OCI-LY7 (cell line): ENCODE measurements at regions not wholly inside any gene's neighbourhood (a gene's known extent, or its start where the extent isn't known, plus 50 kb on each side); places are given as distances from the start of the nearest gene placed in this dataset.

Experiments used
- BruUV-seq: library from RNA; stranded (reverse); fragments of 400-500 nt; replicated peaks from 2 replicates; lab custom pipeline; 2021; lab: Mats Ljungman, UMichigan
- CTCF ChIA-PET: fragments of 300-600 bp; sonication (Branson Sonifier 250); formaldehyde crosslinking; loops from one replicate; lab custom pipeline; 2022; ENCODE audit warnings: antibody characterized with exemption; ENCODE audit not compliant: unreplicated experiment; lab: Charles Lee
- POLR2A ChIA-PET: fragments of 300-600 bp; sonication (Branson Sonifier 250); formaldehyde crosslinking; loops from one replicate; lab custom pipeline; 2022; ENCODE audit warnings: antibody characterized with exemption; lab: Charles Lee
- DNase-seq: peaks from one replicate; pipeline ENCODE4 v3.0.0-alpha.2; 2015; ENCODE audit warnings: low spot score
- H2AFZ ChIP-seq: fragments of 200-600 bp; sonication (generic), shearing (Covaris generic); 2 replicates; pipeline ENCODE4 v1.6.1; 2014; ENCODE audit warnings: mild to moderate bottlenecking, antibody characterized with exemption, low read length, moderate library complexity
- H3K27ac ChIP-seq: fragments of 200-600 bp; sonication (generic); 2 replicates; pipeline ENCODE4 v1.5.1; 2014; ENCODE audit warnings: mixed run types, low read depth, mild to moderate bottlenecking, moderate library complexity, low read length, inconsistent platforms; ENCODE audit not compliant: poor library complexity, severe bottlenecking
- H3K36me3 ChIP-seq: fragments of 200-600 bp; sonication (generic); 2 replicates; pipeline ENCODE4 v1.6.1; 2014; ENCODE audit warnings: mild to moderate bottlenecking, antibody characterized with exemption, low read length, moderate library complexity, mixed read lengths; ENCODE audit not compliant: insufficient read depth
- H3K4me1 ChIP-seq: fragments of 200-600 bp; sonication (generic); 2 replicates; pipeline ENCODE4 v1.5.1; 2014; ENCODE audit warnings: mild to moderate bottlenecking, low read length; ENCODE audit not compliant: insufficient read depth, poor library complexity, severe bottlenecking
- H3K4me2 ChIP-seq: fragments of 200-600 bp; sonication (generic); 2 replicates; pipeline ENCODE4 v1.6.1; 2014; ENCODE audit warnings: mild to moderate bottlenecking, low read length
- H3K4me3 ChIP-seq: fragments of 200-600 bp; sonication (generic); 2 replicates; pipeline ENCODE4 v1.5.1; 2014; ENCODE audit warnings: mild to moderate bottlenecking, low read depth, low read length; ENCODE audit not compliant: poor library complexity, severe bottlenecking
- H3K79me2 ChIP-seq: fragments of 200-600 bp; sonication (generic); 2 replicates; pipeline ENCODE4 v1.6.1; 2016; ENCODE audit warnings: low read depth, mild to moderate bottlenecking, low read length, moderate library complexity, mixed read lengths; ENCODE audit not compliant: insufficient read depth
- H3K9me2 ChIP-seq: fragments of 200-600 bp; sonication (generic); 2 replicates; pipeline ENCODE4 v1.6.1; 2016; ENCODE audit warnings: mild to moderate bottlenecking, low read length, mixed read lengths; ENCODE audit not compliant: insufficient read depth
- H3K9me3 ChIP-seq: fragments of 200-600 bp; sonication (generic); 2 replicates; pipeline ENCODE4 v1.6.1; 2014; ENCODE audit warnings: mild to moderate bottlenecking, mixed run types, low read length, mixed read lengths
- H4K20me1 ChIP-seq: fragments of 200-600 bp; sonication (generic); 2 replicates; pipeline ENCODE4 v1.6.1; 2014; ENCODE audit warnings: mild to moderate bottlenecking, antibody characterized with exemption, low read length, moderate library complexity, mixed read lengths; ENCODE audit not compliant: insufficient read depth
- EZH2phosphoT487 ChIP-seq: fragments of 200-600 bp; sonication (generic); IDR thresholded peaks from 2 replicates; pipeline ENCODE4 v1.6.1; 2018; ENCODE audit warnings: low read depth, borderline replicate concordance, mild to moderate bottlenecking, mixed run types, antibody characterized with exemption, low read length, moderate library complexity, mixed read lengths
- intact Hi-C: fragments of 100-400 bp; cut with micrococcal nuclease; formaldehyde crosslinking; loops from one replicate; pipeline ENCODE4 v1.10.0; 2022; ENCODE audit not compliant: unreplicated experiment
- TF ChIP-seq, protein P1 (sequence below): fragments of 200-600 bp; sonication (generic); conservative IDR thresholded peaks from 2 replicates; pipeline ENCODE4 v1.5.1; 2014; ENCODE audit warnings: mild to moderate bottlenecking, antibody characterized with exemption, low read length, moderate library complexity, mixed read lengths

DNA sequence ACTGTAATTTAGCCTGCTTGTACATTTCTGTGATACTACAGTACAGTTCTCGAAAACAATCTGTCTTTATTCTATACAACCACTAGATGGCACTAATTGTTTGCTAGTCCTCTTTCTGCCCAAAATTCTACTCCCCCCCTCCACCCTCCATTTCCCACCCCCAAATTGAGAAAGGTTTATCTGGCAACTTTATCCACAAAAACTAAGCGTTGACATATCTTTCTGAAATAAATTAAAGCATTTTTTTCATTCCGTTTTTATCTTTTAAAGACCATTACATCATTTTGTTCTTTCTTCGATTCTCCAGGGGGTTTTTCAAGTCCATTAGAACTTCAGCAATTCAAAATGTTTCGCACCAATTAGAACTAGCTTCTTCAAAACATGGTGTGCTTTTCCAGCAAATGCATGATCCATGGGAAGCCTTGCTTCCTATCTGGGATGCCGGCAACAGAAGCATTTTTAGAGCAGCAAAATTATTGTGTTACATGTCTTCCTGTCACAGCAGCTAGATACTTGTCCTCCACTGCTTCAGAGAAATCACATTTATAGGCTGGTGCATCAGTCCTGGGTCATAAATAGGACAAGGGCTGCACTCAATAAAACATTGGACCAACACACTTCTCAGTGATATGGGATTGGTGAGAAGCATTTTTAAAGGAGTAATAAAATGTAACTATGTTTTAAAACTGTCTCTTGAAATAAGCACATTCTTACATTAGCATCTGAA, 241.3 kb downstream of the PAX3 start:
- ChIA-PET CTCF (no interaction called here), POLR2A (no interaction called here)
- TF ChIP-seq, protein P1, sequence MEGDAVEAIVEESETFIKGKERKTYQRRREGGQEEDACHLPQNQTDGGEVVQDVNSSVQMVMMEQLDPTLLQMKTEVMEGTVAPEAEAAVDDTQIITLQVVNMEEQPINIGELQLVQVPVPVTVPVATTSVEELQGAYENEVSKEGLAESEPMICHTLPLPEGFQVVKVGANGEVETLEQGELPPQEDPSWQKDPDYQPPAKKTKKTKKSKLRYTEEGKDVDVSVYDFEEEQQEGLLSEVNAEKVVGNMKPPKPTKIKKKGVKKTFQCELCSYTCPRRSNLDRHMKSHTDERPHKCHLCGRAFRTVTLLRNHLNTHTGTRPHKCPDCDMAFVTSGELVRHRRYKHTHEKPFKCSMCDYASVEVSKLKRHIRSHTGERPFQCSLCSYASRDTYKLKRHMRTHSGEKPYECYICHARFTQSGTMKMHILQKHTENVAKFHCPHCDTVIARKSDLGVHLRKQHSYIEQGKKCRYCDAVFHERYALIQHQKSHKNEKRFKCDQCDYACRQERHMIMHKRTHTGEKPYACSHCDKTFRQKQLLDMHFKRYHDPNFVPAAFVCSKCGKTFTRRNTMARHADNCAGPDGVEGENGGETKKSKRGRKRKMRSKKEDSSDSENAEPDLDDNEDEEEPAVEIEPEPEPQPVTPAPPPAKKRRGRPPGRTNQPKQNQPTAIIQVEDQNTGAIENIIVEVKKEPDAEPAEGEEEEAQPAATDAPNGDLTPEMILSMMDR: peak; percentile 85
- no peak for TF ChIP-seq EZH2phosphoT487
- Histone ChIP-seq H3K36me3 (no peaks in the 10 kb centered on the region), H2AFZ (no peak overlapping the region), H3K4me1 (no peaks in the 10 kb centered on the region), H3K4me3 (no peak overlapping the region), H3K27ac (no peak overlapping the region), H3K79me2 (no peaks in the 10 kb centered on the region), H3K4me2 (no peak overlapping the region), H4K20me1 (no peaks in the 10 kb centered on the region), H3K9me3 (no peaks in the 10 kb centered on the region), H3K9me2 (no peaks in the 10 kb centered on the region)
- BruUV-seq: no TSS peak
- intact Hi-C loops: loop anchor here (5.0 to 10.0 kb wide), 2 partner anchors 505 to 557 kb away; no protein-coding TSS in a partner anchor
- DNase-seq: peak; percentile 21

DNA sequence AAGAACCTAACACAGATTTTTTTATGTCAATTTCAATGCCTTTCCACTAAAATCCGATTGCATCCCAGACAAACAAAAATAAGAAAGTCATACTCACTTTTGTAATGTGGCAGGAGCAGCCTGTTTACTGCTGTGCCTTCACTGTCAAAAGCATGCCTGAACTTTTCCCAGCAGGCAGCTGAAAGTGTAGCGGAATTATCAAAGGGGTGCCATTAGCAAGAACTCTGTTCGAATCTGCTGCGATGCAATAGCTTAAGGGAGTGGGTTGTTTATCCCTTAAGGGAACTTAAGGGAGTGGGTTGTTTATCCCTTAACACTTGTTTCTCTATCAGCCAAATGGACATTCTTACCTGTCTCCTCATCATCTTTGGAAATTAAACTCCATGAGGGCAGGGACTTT, 243.5 kb downstream of the PAX3 start:
- H4K20me1 ChIP-seq: no peaks in the 10 kb centered on the region
- H3K27ac ChIP-seq: no peak overlapping the region
- no peak overlapping the region for H2AFZ ChIP-seq
- TF ChIP-seq, protein P1: no peak
- TF ChIP-seq EZH2phosphoT487: no peak
- POLR2A ChIA-PET: interaction anchor here (0.6 kb wide), 1 partner anchor 16 kb away, joined by 3 read pairs; no protein-coding TSS in a partner anchor
- no peak overlapping the region for H3K4me3 ChIP-seq
- no TSS peak for BruUV-seq
- H3K4me2 ChIP-seq: no peak overlapping the region
- intact Hi-C loops: loop anchor here (5.0 to 10.0 kb wide), 2 partner anchors 507 to 559 kb away; no protein-coding TSS in a partner anchor
- no peaks in the 10 kb centered on the region for H3K79me2 ChIP-seq
- H3K4me1 ChIP-seq: no peaks in the 10 kb centered on the region
- H3K36me3 ChIP-seq: no peaks in the 10 kb centered on the region
- H3K9me3 ChIP-seq: no peaks in the 10 kb centered on the region
- DNase-seq: no peak
- no peaks in the 10 kb centered on the region for H3K9me2 ChIP-seq
- CTCF ChIA-PET: no interaction called here

DNA sequence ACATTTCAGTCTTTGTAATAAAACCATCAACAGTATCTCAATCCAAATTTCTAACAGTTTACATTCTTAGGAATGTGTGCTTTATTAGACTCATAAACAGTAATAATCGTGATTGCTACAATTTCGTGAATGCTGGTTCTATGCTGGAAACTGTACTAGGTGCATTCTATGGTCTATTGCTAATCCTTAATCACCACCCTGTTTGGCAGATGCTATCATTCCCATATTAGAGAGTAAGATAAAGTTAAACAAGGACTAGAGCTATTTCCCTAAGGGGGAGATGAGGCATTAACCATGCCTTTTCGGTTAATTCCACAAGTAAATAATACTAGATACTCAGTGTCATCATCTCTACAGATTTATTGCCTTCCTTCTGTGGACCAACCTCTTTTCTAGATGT, 244.0 kb downstream of the PAX3 start:
- Histone ChIP-seq H3K79me2 (no peaks in the 10 kb centered on the region), H3K4me1 (no peaks in the 10 kb centered on the region), H3K4me3 (no peak overlapping the region), H4K20me1 (no peaks in the 10 kb centered on the region), H3K9me3 (no peaks in the 10 kb centered on the region), H3K4me2 (no peak overlapping the region), H3K9me2 (no peaks in the 10 kb centered on the region), H2AFZ (no peak overlapping the region), H3K27ac (no peak overlapping the region), H3K36me3 (no peaks in the 10 kb centered on the region)
- CTCF ChIA-PET: no interaction called here
- no peak for DNase-seq
- POLR2A ChIA-PET: interaction anchor here (0.6 kb wide), 1 partner anchor 17 kb away, joined by 3 read pairs; no protein-coding TSS in a partner anchor
- BruUV-seq: no TSS peak
- TF ChIP-seq, protein P1: no peak
- intact Hi-C loops: loop anchor here (5.0 to 10.0 kb wide), 2 partner anchors 507 to 560 kb away; no protein-coding TSS in a partner anchor
